OCI-LY1 (cell line): ENCODE measurements at regions not wholly inside any gene's neighbourhood (a gene's known extent, or its start where the extent isn't known, plus 50 kb on each side); places are given as distances from the start of the nearest gene placed in this dataset.

Experiments
- H2AFZ ChIP-seq: fragments of 200-600 bp; sonication (generic), shearing (Covaris generic); 2 replicates; pipeline ENCODE4 v1.6.0; 2014; ENCODE audit warnings: antibody characterized with exemption, mild to moderate bottlenecking, low read length
- H3F3A ChIP-seq: fragments of 200-600 bp; sonication (generic), shearing (Covaris generic); 2 replicates; pipeline ENCODE4 v1.6.0; 2014; ENCODE audit warnings: mild to moderate bottlenecking, antibody characterized with exemption, low read length, moderate library complexity; ENCODE audit not compliant: insufficient read depth
- H3K27ac ChIP-seq: fragments of 200-600 bp; sonication (generic); 2 replicates; pipeline ENCODE4 v1.5.1; 2014; ENCODE audit warnings: low read length, mixed run types, mild to moderate bottlenecking, low read depth; ENCODE audit not compliant: poor library complexity, severe bottlenecking
- H3K27me3 ChIP-seq: fragments of 200-600 bp; sonication (generic); 2 replicates; pipeline ENCODE4 v1.6.0; 2014; ENCODE audit warnings: antibody characterized with exemption, mild to moderate bottlenecking, low read length, moderate library complexity; ENCODE audit not compliant: insufficient read depth
- H3K36me3 ChIP-seq: fragments of 200-600 bp; sonication (generic); 2 replicates; pipeline ENCODE4 v1.6.1; 2014; ENCODE audit warnings: mild to moderate bottlenecking, antibody characterized with exemption, low read length, moderate library complexity, mixed read lengths; ENCODE audit not compliant: insufficient read depth
- H3K4me1 ChIP-seq: fragments of 200-600 bp; sonication (generic); 2 replicates; pipeline ENCODE4 v1.5.1; 2014; ENCODE audit warnings: mild to moderate bottlenecking, low read length, moderate library complexity; ENCODE audit not compliant: insufficient read depth, severe bottlenecking
- H3K4me2 ChIP-seq: fragments of 200-600 bp; sonication (generic), shearing (Covaris generic); 2 replicates; pipeline ENCODE4 v1.6.1; 2014; ENCODE audit warnings: low read length
- H3K4me3 ChIP-seq: fragments of 200-600 bp; sonication (generic); 2 replicates; pipeline ENCODE4 v1.5.1; 2014; ENCODE audit warnings: low read length, low read depth, mild to moderate bottlenecking, mixed read lengths; ENCODE audit not compliant: poor library complexity, severe bottlenecking
- H3K79me2 ChIP-seq: fragments of 200-600 bp; shearing (Covaris generic); 2 replicates; pipeline ENCODE4 v1.6.1; 2016; ENCODE audit warnings: mixed run types, low read length, mixed read lengths; ENCODE audit not compliant: insufficient read depth
- H3K9ac ChIP-seq: fragments of 200-600 bp; sonication (generic), shearing (Covaris generic); 2 replicates; pipeline ENCODE4 v1.6.1; 2014; ENCODE audit warnings: mild to moderate bottlenecking, low read length, mixed read lengths
- H3K9me2 ChIP-seq: fragments of 200-600 bp; sonication (generic), shearing (Covaris generic); 2 replicates; pipeline ENCODE4 v1.6.1; 2014; ENCODE audit warnings: low read depth, mild to moderate bottlenecking, low read length, mixed read lengths
- H3K9me3 ChIP-seq: fragments of 200-600 bp; shearing (Covaris generic); 2 replicates; pipeline ENCODE4 v1.6.1; 2014; ENCODE audit warnings: low read length, mixed read lengths
- H4K20me1 ChIP-seq: fragments of 200-600 bp; sonication (generic), shearing (Covaris generic); 2 replicates; pipeline ENCODE4 v1.6.0; 2016; ENCODE audit warnings: mild to moderate bottlenecking, low read length; ENCODE audit not compliant: insufficient read depth
- EZH2 ChIP-seq: fragments of 200-600 bp; sonication (generic), shearing (Covaris generic); IDR thresholded peaks from 2 replicates; pipeline ENCODE4 v1.8.0; 2017; ENCODE audit warnings: borderline replicate concordance, mixed run types, mild to moderate bottlenecking, antibody characterized with exemption, low read length, moderate library complexity, mixed read lengths
- TF ChIP-seq, protein P1 (sequence below): fragments of 200-600 bp; sonication (generic), shearing (Covaris generic); IDR thresholded peaks from 2 replicates; pipeline ENCODE4 v1.5.1; 2017; ENCODE audit warnings: mild to moderate bottlenecking, antibody characterized with exemption, low read length, moderate library complexity, mixed read lengths

DNA sequence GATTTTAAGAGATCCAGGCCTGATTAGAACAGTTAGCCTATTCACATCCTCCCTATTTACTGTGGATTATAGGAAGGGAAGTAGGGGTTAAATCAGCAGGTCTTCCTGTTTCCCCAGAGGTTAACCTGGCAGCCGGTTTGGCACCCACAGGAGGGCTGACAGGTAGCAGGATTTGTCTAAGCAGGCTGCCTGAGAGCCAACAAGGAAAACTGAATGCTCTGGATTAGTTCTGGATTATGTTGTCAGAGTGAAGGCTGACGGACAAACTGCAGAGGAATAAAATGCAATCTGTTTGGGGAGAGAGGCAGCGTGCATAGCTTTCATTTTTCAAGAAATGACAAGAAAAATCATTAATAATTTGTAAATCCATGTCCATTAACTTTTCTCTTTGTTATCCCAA, 397.1 kb upstream of the FAM241A start:
- Histone ChIP-seq H2AFZ (no peak overlapping the region), H3F3A (no peaks in the 10 kb centered on the region), H3K4me3 (no peak overlapping the region), H3K79me2 (no peaks in the 10 kb centered on the region), H3K36me3 (no peaks in the 10 kb centered on the region), H3K27me3 (no peaks in the 10 kb centered on the region), H4K20me1 (no peaks in the 10 kb centered on the region), H3K27ac (no peak overlapping the region), H3K4me2 (no peak overlapping the region), H3K9me3 (no peaks in the 10 kb centered on the region), H3K9ac (no peak overlapping the region), H3K9me2 (no peaks in the 10 kb centered on the region), H3K4me1 (no peaks in the 10 kb centered on the region)
- no peak for TF ChIP-seq EZH2
- TF ChIP-seq, protein P1, sequence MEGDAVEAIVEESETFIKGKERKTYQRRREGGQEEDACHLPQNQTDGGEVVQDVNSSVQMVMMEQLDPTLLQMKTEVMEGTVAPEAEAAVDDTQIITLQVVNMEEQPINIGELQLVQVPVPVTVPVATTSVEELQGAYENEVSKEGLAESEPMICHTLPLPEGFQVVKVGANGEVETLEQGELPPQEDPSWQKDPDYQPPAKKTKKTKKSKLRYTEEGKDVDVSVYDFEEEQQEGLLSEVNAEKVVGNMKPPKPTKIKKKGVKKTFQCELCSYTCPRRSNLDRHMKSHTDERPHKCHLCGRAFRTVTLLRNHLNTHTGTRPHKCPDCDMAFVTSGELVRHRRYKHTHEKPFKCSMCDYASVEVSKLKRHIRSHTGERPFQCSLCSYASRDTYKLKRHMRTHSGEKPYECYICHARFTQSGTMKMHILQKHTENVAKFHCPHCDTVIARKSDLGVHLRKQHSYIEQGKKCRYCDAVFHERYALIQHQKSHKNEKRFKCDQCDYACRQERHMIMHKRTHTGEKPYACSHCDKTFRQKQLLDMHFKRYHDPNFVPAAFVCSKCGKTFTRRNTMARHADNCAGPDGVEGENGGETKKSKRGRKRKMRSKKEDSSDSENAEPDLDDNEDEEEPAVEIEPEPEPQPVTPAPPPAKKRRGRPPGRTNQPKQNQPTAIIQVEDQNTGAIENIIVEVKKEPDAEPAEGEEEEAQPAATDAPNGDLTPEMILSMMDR, result no peak

DNA sequence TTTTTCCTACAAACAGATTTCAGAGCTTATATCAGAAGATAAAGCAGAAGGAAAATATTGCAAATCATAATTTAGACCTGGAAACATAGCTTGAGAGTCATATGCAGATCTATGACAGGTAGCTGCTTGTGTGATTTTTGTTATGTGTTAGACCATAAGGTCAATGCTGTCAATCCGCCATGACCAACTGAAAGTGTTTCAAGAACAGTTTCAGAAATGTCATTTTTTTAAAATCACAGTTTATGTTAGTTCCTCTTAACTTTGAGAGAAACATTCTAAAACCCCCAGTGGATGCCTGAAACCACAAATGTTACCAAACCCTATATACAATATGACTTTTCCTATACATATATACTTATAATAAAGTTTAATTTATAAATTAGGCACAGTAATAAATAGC, 391.3 kb upstream of the FAM241A start:
- no peak overlapping the region for H2AFZ ChIP-seq
- no peak overlapping the region for H3K27ac ChIP-seq
- no peak overlapping the region for H3K4me2 ChIP-seq
- no peak for TF ChIP-seq EZH2
- TF ChIP-seq, protein P1, result no peak
- no peaks in the 10 kb centered on the region for H3K4me1 ChIP-seq
- H3K9me3 ChIP-seq, result no peaks in the 10 kb centered on the region
- H3F3A ChIP-seq, result no peaks in the 10 kb centered on the region
- no peaks in the 10 kb centered on the region for H3K79me2 ChIP-seq
- H4K20me1 ChIP-seq, result no peaks in the 10 kb centered on the region
- no peaks in the 10 kb centered on the region for H3K36me3 ChIP-seq
- no peak overlapping the region for H3K9ac ChIP-seq
- H3K4me3 ChIP-seq, result no peak overlapping the region
- H3K27me3 ChIP-seq, result no peaks in the 10 kb centered on the region
- H3K9me2 ChIP-seq, result no peaks in the 10 kb centered on the region

DNA sequence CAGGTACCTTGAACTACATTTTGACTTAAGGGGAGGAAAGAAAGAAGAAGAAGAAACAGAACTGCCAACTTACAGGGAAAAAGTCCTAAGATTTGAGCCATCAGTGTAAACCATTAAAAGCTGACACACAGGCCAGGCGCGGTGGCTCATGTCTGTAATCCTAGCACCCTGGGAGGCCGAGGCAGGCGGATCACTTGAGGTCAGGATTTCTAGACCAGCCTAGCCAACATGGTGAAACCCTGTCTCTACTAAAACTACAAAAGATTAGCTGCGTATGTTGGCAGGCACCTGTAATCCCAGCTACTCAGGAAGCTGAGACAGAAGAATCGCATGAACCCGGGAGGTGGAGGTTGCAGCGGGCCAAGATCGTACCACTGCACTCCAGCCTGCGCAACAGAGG, 389.7 kb upstream of the FAM241A start:
- H3K79me2 ChIP-seq, result no peaks in the 10 kb centered on the region
- H3K4me3 ChIP-seq, result no peak overlapping the region
- H3K4me1 ChIP-seq, result no peaks in the 10 kb centered on the region
- no peak overlapping the region for H3K27ac ChIP-seq
- H3K9me3 ChIP-seq, result no peaks in the 10 kb centered on the region
- H3K4me2 ChIP-seq, result no peak overlapping the region
- H3K9ac ChIP-seq, result no peak overlapping the region
- no peaks in the 10 kb centered on the region for H3F3A ChIP-seq
- no peaks in the 10 kb centered on the region for H3K36me3 ChIP-seq
- no peaks in the 10 kb centered on the region for H4K20me1 ChIP-seq
- no peaks in the 10 kb centered on the region for H3K9me2 ChIP-seq
- no peak for TF ChIP-seq EZH2
- TF ChIP-seq, protein P1, result no peak
- H3K27me3 ChIP-seq, result no peaks in the 10 kb centered on the region
- H2AFZ ChIP-seq, result no peak overlapping the region
